ENCODE measurements at regions not wholly inside any gene's neighbourhood (a gene's known extent, or its start where the extent isn't known, plus 50 kb on each side); places are given as distances from the start of the nearest gene placed in this dataset.

GRCh38 chr2:7450833-7451190 is 533.6 kb downstream of the RNF144A start:
- TF ChIP-seq ZNF24 (tag by site-specific recombination; IDR thresholded peaks at IDR 0.05) = no peak
- TF ChIP-seq ZNF560 (tag by site-specific recombination; IDR thresholded peaks at IDR 0.05; ENCODE audit: borderline replicate concordance) = no peak
- no peak for TF ChIP-seq BCL11B (tag by site-specific recombination; IDR thresholded peaks at IDR 0.05; ENCODE audit: low read depth)
- no peak for TF ChIP-seq ZNF654 (tag by site-specific recombination; IDR thresholded peaks at IDR 0.05; ENCODE audit: low read depth)
- no peak for TF ChIP-seq ZFHX2 (tag by site-specific recombination; conservative IDR thresholded peaks at IDR 0.05)
- TF ChIP-seq ZNF324 (tag by site-specific recombination; IDR thresholded peaks at IDR 0.05) = no peak
- no peak overlapping the region for H3K27ac ChIP-seq (ENCODE audit: extremely low read depth, low read depth, low read length)
- H3K9me3 ChIP-seq (ENCODE audit: control insufficient read depth, insufficient read depth, low read depth, low read length) = no peaks in the 10 kb centered on the region
- H3K4me1 ChIP-seq (ENCODE audit: control insufficient read depth, insufficient read depth, low read length) = no peaks in the 10 kb centered on the region
- ChIA-PET CTCF (no interaction called here), POLR2A (no interaction called here)
- H3K4me3 ChIP-seq (ENCODE audit: low read depth, low read length) = no peak overlapping the region
- no peaks in the 10 kb centered on the region for H3K36me3 ChIP-seq (ENCODE audit: control insufficient read depth in 2 of 2, insufficient read depth in 1 of 2, low read length in 2 of 2)

GRCh38 chr2:7452110-7452876 is 535.1 kb downstream of the RNF144A start:
- POLR2A ChIA-PET = no interaction called here
- no peaks in the 10 kb centered on the region for H3K4me1 ChIP-seq (ENCODE audit: control insufficient read depth, insufficient read depth, low read length)
- CTCF ChIA-PET = no interaction called here
- H3K36me3 ChIP-seq (ENCODE audit: control insufficient read depth in 2 of 2, insufficient read depth in 1 of 2, low read length in 2 of 2) = no peaks in the 10 kb centered on the region
- no peak overlapping the region for H3K27ac ChIP-seq (ENCODE audit: extremely low read depth, low read depth, low read length)
- no peaks in the 10 kb centered on the region for H3K9me3 ChIP-seq (ENCODE audit: control insufficient read depth, insufficient read depth, low read depth, low read length)
- H3K4me3 ChIP-seq (ENCODE audit: low read depth, low read length) = no peak overlapping the region
- no peak for TF ChIP-seq ZNF175 (tag by site-specific recombination; IDR thresholded peaks at IDR 0.05)
- no peak for TF ChIP-seq ZNF639 (tag by site-specific recombination; IDR thresholded peaks at IDR 0.05)
- TF ChIP-seq ZNF280C (tag by site-specific recombination; IDR thresholded peaks at IDR 0.05) = no peak
- TF ChIP-seq ZSCAN16 (tag by site-specific recombination; IDR thresholded peaks at IDR 0.05) = no peak
- no peak for TF ChIP-seq OVOL3 (tag by site-specific recombination; IDR thresholded peaks at IDR 0.05)
- no peak for TF ChIP-seq ZNF211 (tag by site-specific recombination; IDR thresholded peaks at IDR 0.05; ENCODE audit: low read depth)
- no peak for TF ChIP-seq ZNF449 (tag by site-specific recombination; IDR thresholded peaks at IDR 0.05)
- no peak for TF ChIP-seq SCRT2 (tag by site-specific recombination; IDR thresholded peaks at IDR 0.05)
- no peak for TF ChIP-seq ZNF133 (tag by site-specific recombination; IDR thresholded peaks at IDR 0.05)
- TF ChIP-seq ZNF514 (tag by site-specific recombination; IDR thresholded peaks at IDR 0.05) = no peak

GRCh38 chr2:7454592-7454991 is 537.4 kb downstream of the RNF144A start:
- CTCF ChIA-PET = no interaction called here
- Histone ChIP-seq H3K36me3 (ENCODE audit: control insufficient read depth in 2 of 2, insufficient read depth in 1 of 2, low read length in 2 of 2) (no peaks in the 10 kb centered on the region), H3K4me1 (ENCODE audit: control insufficient read depth, insufficient read depth, low read length) (no peaks in the 10 kb centered on the region), H3K4me3 (ENCODE audit: low read depth, low read length) (no peak overlapping the region), H3K9me3 (ENCODE audit: control insufficient read depth, insufficient read depth, low read depth, low read length) (no peaks in the 10 kb centered on the region), H3K27ac (ENCODE audit: extremely low read depth, low read depth, low read length) (no peak overlapping the region)
- TF ChIP-seq ZNF423 (tag by site-specific recombination; IDR thresholded peaks at IDR 0.05) (no peak), ZNF768 (tag by site-specific recombination; IDR thresholded peaks at IDR 0.05) (no peak), ZNF138 (tag by site-specific recombination; IDR thresholded peaks at IDR 0.05; ENCODE audit: borderline replicate concordance) (no peak), ZNF629 (tag by site-specific recombination; IDR thresholded peaks at IDR 0.05) (no peak), ZNF169 (tag by site-specific recombination; IDR thresholded peaks at IDR 0.05) (no peak), EGR2 (tag by site-specific recombination; IDR thresholded peaks at IDR 0.05; ENCODE audit: low read depth) (0 out of 2 replicates have a peak, but pooled peaks have one; percentile 8), KLF8 (tag by site-specific recombination; IDR thresholded peaks at IDR 0.05) (no peak), ZNF701 (tag by site-specific recombination; IDR thresholded peaks at IDR 0.05) (no peak)
- POLR2A ChIA-PET = no interaction called here
